Keratinocyte (primary cell): ENCODE measurements at regions not wholly inside any gene's neighbourhood (a gene's known extent, or its start where the extent isn't known, plus 50 kb on each side); places are given as distances from the start of the nearest gene placed in this dataset.

Experiments
- DNase-seq: peaks from one replicate; pipeline ENCODE4 v3.0.0-alpha.2; 2011; ENCODE audit warnings: low read depth, missing footprints, low spot score
- FAIRE-seq: peaks from 2 replicates; lab custom pipeline; 2011; peaks lifted over from hg19 to GRCh38; lab: Jason Lieb, UNC
- H2AFZ ChIP-seq: 2 replicates; pipeline ENCODE4 v1.6.0; 2012; ENCODE audit warnings: low read length, control low read depth, inconsistent platforms; ENCODE audit not compliant: control insufficient read depth
- H3K27ac ChIP-seq: 2 replicates; pipeline ENCODE4 v1.5.1; 2011; ENCODE audit warnings: low read length; ENCODE audit not compliant: control insufficient read depth, insufficient read depth
- H3K27me3 ChIP-seq: 3 replicates; pipeline ENCODE4 v1.6.0; 2011; ENCODE audit warnings: low read length; ENCODE audit not compliant: control insufficient read depth, insufficient read depth; ENCODE audit errors: extremely low read depth
- H3K36me3 ChIP-seq, 2 experiments: 2 replicates in 1 of 2; 3 replicates in 1 of 2; pipeline ENCODE4 v1.5.1; 2011; ENCODE audit warnings: low read length in 2 of 2, mild to moderate bottlenecking in 1 of 2; ENCODE audit not compliant: control insufficient read depth in 2 of 2, insufficient read depth in 2 of 2; ENCODE audit errors: extremely low read depth in 1 of 2
- H3K4me1 ChIP-seq: 3 replicates; pipeline ENCODE4 v1.5.1; 2011; ENCODE audit warnings: low read length; ENCODE audit not compliant: control insufficient read depth, insufficient read depth; ENCODE audit errors: extremely low read depth
- H3K4me2 ChIP-seq: 3 replicates; pipeline ENCODE4 v1.6.0; 2011; ENCODE audit warnings: low read depth, low read length; ENCODE audit not compliant: control insufficient read depth, insufficient read depth; ENCODE audit errors: extremely low read depth
- H3K4me3 ChIP-seq, 3 experiments: fragments of 200-600 bp in 1 of 3; sonication (generic) in 1 of 3; 2 replicates in 2 of 3; 3 replicates in 1 of 3; pipeline ENCODE4 v1.5.1; 2011 to 2016; ENCODE audit warnings: low read length in 3 of 3, mild to moderate bottlenecking in 3 of 3, control low read depth in 2 of 3, inconsistent platforms in 1 of 3, low read depth in 1 of 3, mixed read lengths in 1 of 3, mixed run types in 1 of 3, moderate library complexity in 1 of 3; ENCODE audit not compliant: control insufficient read depth in 2 of 3, insufficient read depth in 2 of 3; ENCODE audit errors: extremely low read depth in 1 of 3
- H3K79me2 ChIP-seq: 2 replicates; pipeline ENCODE4 v1.6.0; 2012; ENCODE audit warnings: low read length; ENCODE audit not compliant: control insufficient read depth, insufficient read depth
- H3K9ac ChIP-seq: 3 replicates; pipeline ENCODE4 v1.6.0; 2011; ENCODE audit warnings: low read length; ENCODE audit not compliant: control insufficient read depth, insufficient read depth; ENCODE audit errors: extremely low read depth
- H3K9me1 ChIP-seq: 3 replicates; pipeline ENCODE4 v1.6.0; 2011; ENCODE audit warnings: low read length; ENCODE audit not compliant: control insufficient read depth, insufficient read depth; ENCODE audit errors: extremely low read depth
- H3K9me3 ChIP-seq: 2 replicates; pipeline ENCODE4 v1.5.1; 2012; ENCODE audit warnings: low read depth, low read length; ENCODE audit not compliant: control insufficient read depth
- H4K20me1 ChIP-seq: 3 replicates; pipeline ENCODE4 v1.6.0; 2011; ENCODE audit warnings: low read length; ENCODE audit not compliant: control insufficient read depth, insufficient read depth; ENCODE audit errors: extremely low read depth
- EZH2 ChIP-seq: IDR thresholded peaks from one replicate; pipeline ENCODE4 v1.6.1; 2012; ENCODE audit warnings: inconsistent platforms, mild to moderate bottlenecking, low read length, moderate library complexity
- dilution Hi-C: fragments of 300-500 bp; cut with MboI; formaldehyde crosslinking; loops from one replicate; pipeline ENCODE4 v1.7.0; 2020; ENCODE audit warnings: low sequenced_read_pairs; ENCODE audit not compliant: extremely low pct_ligation_motif_present
- TF ChIP-seq, protein P1 (sequence below), 3 experiments: IDR thresholded peaks in 1 of 3; conservative IDR thresholded peaks in 1 of 3; optimal IDR thresholded peaks in 1 of 3; 2 replicates in 2 of 3; 3 replicates in 1 of 3; pipeline versions ENCODE3 to v1.5.1; 2011; ENCODE audit warnings: low read length in 3 of 3, mild to moderate bottlenecking in 3 of 3, moderate library complexity in 2 of 3, control low read depth in 1 of 3, inconsistent platforms in 1 of 3; ENCODE audit not compliant: insufficient read depth in 2 of 3; ENCODE audit errors: extremely low read depth in 1 of 3

DNA sequence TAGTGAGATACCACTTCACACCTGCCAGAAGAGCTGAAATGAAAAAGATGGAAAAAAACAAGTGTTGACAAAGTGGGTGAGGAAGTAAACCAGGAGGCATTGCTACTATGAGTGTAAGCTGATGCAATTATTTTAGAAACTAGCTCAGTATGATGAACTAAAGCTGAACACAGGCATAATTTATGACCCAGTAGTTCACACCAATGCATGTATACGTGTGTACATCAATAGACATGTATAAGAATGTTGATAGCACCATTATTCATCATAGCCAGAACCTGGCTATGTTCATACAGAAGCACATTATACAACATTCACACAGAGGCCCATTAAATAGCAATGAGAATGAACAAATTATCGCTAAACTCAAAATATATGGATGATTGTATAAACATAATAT lies 83.1 kb upstream of the SPOPL start:
- Histone ChIP-seq H3K27ac (no peak overlapping the region), H3K4me1 (peaks cover 32% of the 10 kb centered on the region), H3K36me3 (no peaks in the 10 kb centered on the region), H3K9ac (no peak overlapping the region), H2AFZ (no peak overlapping the region), H3K79me2 (no peaks in the 10 kb centered on the region), H3K9me1 (no peaks in the 10 kb centered on the region), H3K9me3 (peaks cover 2% of the 10 kb centered on the region), H3K4me2 (no peak overlapping the region), H4K20me1 (no peaks in the 10 kb centered on the region), H3K4me3 (no peak overlapping the region), H3K27me3 (no peaks in the 10 kb centered on the region)
- dilution Hi-C loops = no loop called here
- DNase-seq (no peak), FAIRE-seq (peak; percentile 23)
- TF ChIP-seq, protein P1, sequence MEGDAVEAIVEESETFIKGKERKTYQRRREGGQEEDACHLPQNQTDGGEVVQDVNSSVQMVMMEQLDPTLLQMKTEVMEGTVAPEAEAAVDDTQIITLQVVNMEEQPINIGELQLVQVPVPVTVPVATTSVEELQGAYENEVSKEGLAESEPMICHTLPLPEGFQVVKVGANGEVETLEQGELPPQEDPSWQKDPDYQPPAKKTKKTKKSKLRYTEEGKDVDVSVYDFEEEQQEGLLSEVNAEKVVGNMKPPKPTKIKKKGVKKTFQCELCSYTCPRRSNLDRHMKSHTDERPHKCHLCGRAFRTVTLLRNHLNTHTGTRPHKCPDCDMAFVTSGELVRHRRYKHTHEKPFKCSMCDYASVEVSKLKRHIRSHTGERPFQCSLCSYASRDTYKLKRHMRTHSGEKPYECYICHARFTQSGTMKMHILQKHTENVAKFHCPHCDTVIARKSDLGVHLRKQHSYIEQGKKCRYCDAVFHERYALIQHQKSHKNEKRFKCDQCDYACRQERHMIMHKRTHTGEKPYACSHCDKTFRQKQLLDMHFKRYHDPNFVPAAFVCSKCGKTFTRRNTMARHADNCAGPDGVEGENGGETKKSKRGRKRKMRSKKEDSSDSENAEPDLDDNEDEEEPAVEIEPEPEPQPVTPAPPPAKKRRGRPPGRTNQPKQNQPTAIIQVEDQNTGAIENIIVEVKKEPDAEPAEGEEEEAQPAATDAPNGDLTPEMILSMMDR (optimal IDR thresholded peaks at IDR 0.05 in 1 of 3, IDR thresholded peaks at IDR 0.05 in 1 of 3, conservative IDR thresholded peaks at IDR 0.05 in 1 of 3; ENCODE audit: extremely low read depth in 1 of 3, insufficient read depth in 2 of 3, low read length in 3 of 3) = no peak
- TF ChIP-seq EZH2 = no peak

DNA sequence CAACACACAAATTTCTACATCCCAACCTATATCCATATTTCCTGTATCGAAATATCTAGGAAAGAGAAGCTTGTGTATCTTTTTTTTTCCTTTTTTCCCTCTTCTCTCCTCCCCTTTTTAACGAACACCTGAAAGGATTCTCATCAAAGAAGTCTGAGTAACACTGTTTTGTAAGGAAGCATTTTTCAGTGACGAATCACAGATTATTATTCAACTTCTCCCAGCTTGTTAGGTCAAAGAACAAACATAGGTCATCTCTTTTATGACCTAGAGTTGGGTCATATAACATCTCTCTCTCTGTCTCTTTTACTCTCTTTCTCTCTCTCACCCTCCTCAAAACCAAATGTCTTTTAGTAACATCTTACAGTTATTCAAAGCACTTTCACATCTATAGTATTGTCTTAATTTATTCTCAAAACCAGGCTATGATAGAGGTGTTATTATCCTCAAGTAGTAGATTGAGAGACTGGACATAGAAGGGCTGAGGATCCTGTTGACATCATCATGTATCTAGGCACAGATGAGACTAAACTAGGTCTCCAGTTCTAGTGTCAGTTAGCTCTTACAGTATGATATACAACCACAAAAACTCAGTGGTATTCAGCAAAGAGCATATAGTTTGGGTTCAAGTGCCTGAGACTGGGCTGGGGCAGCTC lies 80.1 kb upstream of the SPOPL start:
- TF ChIP-seq, protein P1 (optimal IDR thresholded peaks at IDR 0.05 in 1 of 3, IDR thresholded peaks at IDR 0.05 in 1 of 3, conservative IDR thresholded peaks at IDR 0.05 in 1 of 3; ENCODE audit: extremely low read depth in 1 of 3, insufficient read depth in 2 of 3, low read length in 3 of 3) = no peak
- no peak for TF ChIP-seq EZH2
- DNase-seq (peak; percentile 62), FAIRE-seq (peak; percentile 52)
- Histone ChIP-seq H3K9me3 (no peaks in the 10 kb centered on the region), H3K27ac (peak overlapping the region; percentile 89), H3K9ac (peak overlapping the region; percentile 11), H3K4me1 (peaks cover 39% of the 10 kb centered on the region), H3K9me1 (no peaks in the 10 kb centered on the region), H4K20me1 (no peaks in the 10 kb centered on the region), H3K4me3 (peak overlapping the region in 1 of 3 experiments; percentile 40), H3K79me2 (no peaks in the 10 kb centered on the region), H3K27me3 (no peaks in the 10 kb centered on the region), H3K4me2 (peak overlapping the region; percentile 56), H2AFZ (peak overlapping the region; percentile 38), H3K36me3 (no peaks in the 10 kb centered on the region)
- dilution Hi-C loops = no loop called here
